ENCODE measurements at regions not wholly inside any gene's neighbourhood (a gene's known extent, or its start where the extent isn't known, plus 50 kb on each side); places are given as distances from the start of the nearest gene placed in this dataset.

DNA sequence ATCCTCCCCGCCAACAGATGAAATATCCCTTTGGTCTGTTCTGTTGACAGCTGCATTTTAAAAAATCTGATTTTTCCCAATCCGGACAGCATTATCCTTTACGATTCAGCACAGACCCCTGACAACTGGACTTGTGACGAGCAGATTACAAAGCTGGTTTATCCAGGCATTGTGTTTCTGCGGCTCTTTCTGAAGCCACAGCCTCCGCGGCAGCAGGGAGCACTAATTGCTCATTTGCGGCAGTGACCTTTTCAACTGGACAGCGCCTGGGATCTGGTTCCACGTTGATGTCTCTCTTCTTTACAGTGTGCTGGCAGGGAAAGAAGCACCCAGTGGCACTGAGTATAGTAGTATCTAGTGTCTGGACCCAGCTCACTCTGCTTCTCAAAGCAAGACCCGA lies 351.2 kb downstream of the ZNF608 start:
- H3K79me2 ChIP-seq (ENCODE audit: insufficient read depth), result no peaks in the 10 kb centered on the region
- H3F3A ChIP-seq (replicated peaks; ENCODE audit: insufficient read depth), result no peaks in the 10 kb centered on the region
- no peaks in the 10 kb centered on the region for H3K9me2 ChIP-seq
- H3K4me3 ChIP-seq (ENCODE audit: low read depth in 2 of 2, low read length in 1 of 2), result no peak overlapping the region
- ChIA-PET CTCF (interaction anchor here (0.6 kb wide), 1 partner anchor 392 kb away, joined by 3 read pairs; no protein-coding TSS in a partner anchor), POLR2A (interaction anchor here (0.8 kb wide), 1 partner anchor 352 kb away, joined by 5 read pairs; no protein-coding TSS in a partner anchor)
- H3K9me3 ChIP-seq, result 0 out of 2 replicates have a peak, but pooled peaks cover 5% of the 10 kb centered on the region
- H3K9ac ChIP-seq, result no peak overlapping the region
- H4K20me1 ChIP-seq (ENCODE audit: insufficient read depth), result no peaks in the 10 kb centered on the region
- 47% methylated on average over 11 of the region's 11 CpGs for WGBS (ENCODE audit: low lambda C conversion rate)
- TF ChIP-seq GATA2 (CRISPR knock-in tag; IDR thresholded peaks at IDR 0.05) (peak; percentile 73), RCOR1 (IDR thresholded peaks at IDR 0.05; ENCODE audit: low read length) (peak; percentile 81), CHD2 (IDR thresholded peaks at IDR 0.05; ENCODE audit: low read length, partially characterized antibody) (peak; percentile 42), TEAD4 (IDR thresholded peaks at IDR 0.05; ENCODE audit: borderline replicate concordance, insufficient read depth) (no peak), MXI1 (IDR thresholded peaks at IDR 0.05; ENCODE audit: low read depth, low read length) (peak; percentile 62; the same call in 1 of the 2 replicates), SMC3 (IDR thresholded peaks at IDR 0.05; ENCODE audit: low read depth, low read length) (peak; percentile 5; the same call in 1 of the 2 replicates), FOSL2 (IDR thresholded peaks at IDR 0.05; ENCODE audit: borderline replicate concordance, low read depth) (no peak), RAD21 (IDR thresholded peaks at IDR 0.05; ENCODE audit: low read length) (peak; percentile 55), EP300 (IDR thresholded peaks at IDR 0.05; ENCODE audit: borderline replicate concordance in 1 of 2, low read depth in 1 of 2, low read length in 1 of 2) (peak in 1 of 2 experiments; percentile 80; a peak in 2 of 4 replicates), SIN3A (IDR thresholded peaks at IDR 0.05; ENCODE audit: borderline replicate concordance, low read depth, low read length) (no peak), RXRA (IDR thresholded peaks at IDR 0.05; ENCODE audit: borderline replicate concordance, low read depth) (no peak), FOXJ3 (CRISPR knock-in tag; IDR thresholded peaks at IDR 0.05) (peak; percentile 81), RFX5 (IDR thresholded peaks at IDR 0.05; ENCODE audit: low read length) (no peak), GABPA (IDR thresholded peaks at IDR 0.05; ENCODE audit: low read depth) (no peak)
- TF ChIP-seq, protein P1, sequence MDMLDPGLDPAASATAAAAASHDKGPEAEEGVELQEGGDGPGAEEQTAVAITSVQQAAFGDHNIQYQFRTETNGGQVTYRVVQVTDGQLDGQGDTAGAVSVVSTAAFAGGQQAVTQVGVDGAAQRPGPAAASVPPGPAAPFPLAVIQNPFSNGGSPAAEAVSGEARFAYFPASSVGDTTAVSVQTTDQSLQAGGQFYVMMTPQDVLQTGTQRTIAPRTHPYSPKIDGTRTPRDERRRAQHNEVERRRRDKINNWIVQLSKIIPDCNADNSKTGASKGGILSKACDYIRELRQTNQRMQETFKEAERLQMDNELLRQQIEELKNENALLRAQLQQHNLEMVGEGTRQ (IDR thresholded peaks at IDR 0.05; ENCODE audit: borderline replicate concordance, low read depth, low read length), result no peak
- TF ChIP-seq, protein P2, sequence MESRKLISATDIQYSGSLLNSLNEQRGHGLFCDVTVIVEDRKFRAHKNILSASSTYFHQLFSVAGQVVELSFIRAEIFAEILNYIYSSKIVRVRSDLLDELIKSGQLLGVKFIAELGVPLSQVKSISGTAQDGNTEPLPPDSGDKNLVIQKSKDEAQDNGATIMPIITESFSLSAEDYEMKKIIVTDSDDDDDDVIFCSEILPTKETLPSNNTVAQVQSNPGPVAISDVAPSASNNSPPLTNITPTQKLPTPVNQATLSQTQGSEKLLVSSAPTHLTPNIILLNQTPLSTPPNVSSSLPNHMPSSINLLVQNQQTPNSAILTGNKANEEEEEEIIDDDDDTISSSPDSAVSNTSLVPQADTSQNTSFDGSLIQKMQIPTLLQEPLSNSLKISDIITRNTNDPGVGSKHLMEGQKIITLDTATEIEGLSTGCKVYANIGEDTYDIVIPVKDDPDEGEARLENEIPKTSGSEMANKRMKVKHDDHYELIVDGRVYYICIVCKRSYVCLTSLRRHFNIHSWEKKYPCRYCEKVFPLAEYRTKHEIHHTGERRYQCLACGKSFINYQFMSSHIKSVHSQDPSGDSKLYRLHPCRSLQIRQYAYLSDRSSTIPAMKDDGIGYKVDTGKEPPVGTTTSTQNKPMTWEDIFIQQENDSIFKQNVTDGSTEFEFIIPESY (IDR thresholded peaks at IDR 0.05; ENCODE audit: borderline replicate concordance, low read depth), result no peak
- TF ChIP-seq, protein P3, sequence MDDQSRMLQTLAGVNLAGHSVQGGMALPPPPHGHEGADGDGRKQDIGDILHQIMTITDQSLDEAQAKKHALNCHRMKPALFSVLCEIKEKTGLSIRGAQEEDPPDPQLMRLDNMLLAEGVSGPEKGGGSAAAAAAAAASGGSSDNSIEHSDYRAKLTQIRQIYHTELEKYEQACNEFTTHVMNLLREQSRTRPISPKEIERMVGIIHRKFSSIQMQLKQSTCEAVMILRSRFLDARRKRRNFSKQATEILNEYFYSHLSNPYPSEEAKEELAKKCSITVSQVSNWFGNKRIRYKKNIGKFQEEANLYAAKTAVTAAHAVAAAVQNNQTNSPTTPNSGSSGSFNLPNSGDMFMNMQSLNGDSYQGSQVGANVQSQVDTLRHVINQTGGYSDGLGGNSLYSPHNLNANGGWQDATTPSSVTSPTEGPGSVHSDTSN (IDR thresholded peaks at IDR 0.05), result no peak
- TF ChIP-seq, protein P4, sequence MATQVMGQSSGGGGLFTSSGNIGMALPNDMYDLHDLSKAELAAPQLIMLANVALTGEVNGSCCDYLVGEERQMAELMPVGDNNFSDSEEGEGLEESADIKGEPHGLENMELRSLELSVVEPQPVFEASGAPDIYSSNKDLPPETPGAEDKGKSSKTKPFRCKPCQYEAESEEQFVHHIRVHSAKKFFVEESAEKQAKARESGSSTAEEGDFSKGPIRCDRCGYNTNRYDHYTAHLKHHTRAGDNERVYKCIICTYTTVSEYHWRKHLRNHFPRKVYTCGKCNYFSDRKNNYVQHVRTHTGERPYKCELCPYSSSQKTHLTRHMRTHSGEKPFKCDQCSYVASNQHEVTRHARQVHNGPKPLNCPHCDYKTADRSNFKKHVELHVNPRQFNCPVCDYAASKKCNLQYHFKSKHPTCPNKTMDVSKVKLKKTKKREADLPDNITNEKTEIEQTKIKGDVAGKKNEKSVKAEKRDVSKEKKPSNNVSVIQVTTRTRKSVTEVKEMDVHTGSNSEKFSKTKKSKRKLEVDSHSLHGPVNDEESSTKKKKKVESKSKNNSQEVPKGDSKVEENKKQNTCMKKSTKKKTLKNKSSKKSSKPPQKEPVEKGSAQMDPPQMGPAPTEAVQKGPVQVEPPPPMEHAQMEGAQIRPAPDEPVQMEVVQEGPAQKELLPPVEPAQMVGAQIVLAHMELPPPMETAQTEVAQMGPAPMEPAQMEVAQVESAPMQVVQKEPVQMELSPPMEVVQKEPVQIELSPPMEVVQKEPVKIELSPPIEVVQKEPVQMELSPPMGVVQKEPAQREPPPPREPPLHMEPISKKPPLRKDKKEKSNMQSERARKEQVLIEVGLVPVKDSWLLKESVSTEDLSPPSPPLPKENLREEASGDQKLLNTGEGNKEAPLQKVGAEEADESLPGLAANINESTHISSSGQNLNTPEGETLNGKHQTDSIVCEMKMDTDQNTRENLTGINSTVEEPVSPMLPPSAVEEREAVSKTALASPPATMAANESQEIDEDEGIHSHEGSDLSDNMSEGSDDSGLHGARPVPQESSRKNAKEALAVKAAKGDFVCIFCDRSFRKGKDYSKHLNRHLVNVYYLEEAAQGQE (IDR thresholded peaks at IDR 0.05; ENCODE audit: low read depth, low read length), result peak; percentile 78
- H2AFZ ChIP-seq (ENCODE audit: low read depth), result no peak overlapping the region
- no peaks in the 10 kb centered on the region for H3K36me3 ChIP-seq (replicated peaks in 1 of 2; ENCODE audit: control insufficient read depth in 1 of 2, insufficient read depth in 2 of 2, low read length in 1 of 2)
- peak overlapping the region in 1 of 2 experiments; percentile 94; a peak in 2 of 4 replicates for H3K27ac ChIP-seq (ENCODE audit: low read depth in 2 of 2, low read length in 1 of 2)
- no peak overlapping the region for H3K4me2 ChIP-seq
- H3K4me1 ChIP-seq (ENCODE audit: control insufficient read depth in 1 of 2, insufficient read depth in 2 of 2, low read depth in 1 of 2, low read length in 1 of 2), result peaks cover 0 to 40% of the 10 kb centered on the region in 2 experiments; a peak in 2 of 4 replicates
- peak; percentile 45 for DNase-seq
- no peaks in the 10 kb centered on the region; the same call in 1 of the 2 replicates for H3K27me3 ChIP-seq (ENCODE audit: insufficient read depth)

Measured in SK-N-SH (cell line).